Mesothelial cell of epicardium (in vitro differentiated cells): ENCODE measurements at regions not wholly inside any gene's neighbourhood (a gene's known extent, or its start where the extent isn't known, plus 50 kb on each side); places are given as distances from the start of the nearest gene placed in this dataset.

Experiments used
- DNase-seq, 2 experiments: peaks; one replicate each; pipeline ENCODE4 v3.0.0; 2021; ENCODE audit warnings: low spot score in 2 of 2; ENCODE audit not compliant: unreplicated experiment in 2 of 2
- H3K27ac Mint-ChIP-seq: 2 replicates; pipeline ENCODE4 v1.8.0; 2021; ENCODE audit warnings: mixed read lengths
- H3K27me3 Mint-ChIP-seq: 2 replicates; pipeline ENCODE4 v1.8.0; 2021; ENCODE audit warnings: low read depth, mixed read lengths
- H3K36me3 Mint-ChIP-seq: 2 replicates; pipeline ENCODE4 v1.8.0; 2021; ENCODE audit warnings: mixed read lengths
- H3K4me1 Mint-ChIP-seq: 2 replicates; pipeline ENCODE4 v1.8.0; 2021; ENCODE audit warnings: mixed read lengths
- H3K4me3 Mint-ChIP-seq: 2 replicates; pipeline ENCODE4 v1.8.0; 2021; ENCODE audit warnings: mild to moderate bottlenecking, moderate library complexity, mixed read lengths
- H3K9me3 Mint-ChIP-seq: 2 replicates; pipeline ENCODE4 v1.8.0; 2021; ENCODE audit warnings: mixed read lengths
- TF ChIP-seq, protein P1 (sequence below): fragments of 200-600 bp; sonication (generic); IDR thresholded peaks from one replicate; pipeline ENCODE4 v1.5.0; 2021; ENCODE audit warnings: antibody characterized with exemption; ENCODE audit not compliant: unreplicated experiment

DNA sequence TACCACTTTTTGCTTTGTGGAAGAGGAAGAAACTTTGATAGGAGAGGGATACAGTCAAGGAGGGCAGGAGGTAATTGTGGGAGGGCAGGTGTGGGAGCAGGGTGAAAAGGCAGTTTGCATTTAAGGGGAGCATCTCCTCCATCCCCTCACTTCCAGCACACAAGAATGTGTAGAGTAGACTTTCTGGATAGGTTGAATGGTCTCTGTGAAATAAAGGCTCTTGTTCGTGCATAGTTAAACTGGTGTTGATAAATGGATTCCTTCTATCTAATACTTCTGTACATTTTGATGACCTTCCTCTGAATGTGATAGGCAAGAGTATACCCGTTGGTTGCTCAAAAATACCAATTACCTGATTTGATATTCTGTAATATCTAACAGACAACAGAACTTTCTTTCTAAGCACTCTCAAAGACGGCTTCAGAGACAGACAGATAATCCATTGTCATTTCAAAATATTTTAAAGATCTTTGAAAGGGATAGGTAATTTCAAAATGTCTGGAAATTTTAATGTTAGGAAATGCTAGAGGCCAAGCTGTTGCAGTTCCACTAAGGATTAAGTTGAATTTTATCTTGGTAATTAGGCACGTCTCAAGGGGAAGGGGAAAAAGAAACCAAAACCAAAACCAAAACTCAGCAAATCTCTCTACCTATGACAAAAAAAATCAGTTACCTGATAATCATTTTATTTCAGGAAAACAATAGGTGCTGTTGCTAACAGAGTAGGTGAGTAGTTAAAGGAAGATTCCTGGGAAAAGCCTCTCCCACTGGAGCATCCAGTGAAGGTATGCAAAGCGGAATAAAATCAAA is 302.6 kb downstream of the COG6 start:
- no peak overlapping the region for H3K4me3 Mint-ChIP-seq
- H3K27me3 Mint-ChIP-seq: no peaks in the 10 kb centered on the region
- H3K27ac Mint-ChIP-seq: no peak overlapping the region
- DNase-seq: no peak
- no peaks in the 10 kb centered on the region for H3K9me3 Mint-ChIP-seq
- no peaks in the 10 kb centered on the region for H3K36me3 Mint-ChIP-seq
- TF ChIP-seq, protein P1, sequence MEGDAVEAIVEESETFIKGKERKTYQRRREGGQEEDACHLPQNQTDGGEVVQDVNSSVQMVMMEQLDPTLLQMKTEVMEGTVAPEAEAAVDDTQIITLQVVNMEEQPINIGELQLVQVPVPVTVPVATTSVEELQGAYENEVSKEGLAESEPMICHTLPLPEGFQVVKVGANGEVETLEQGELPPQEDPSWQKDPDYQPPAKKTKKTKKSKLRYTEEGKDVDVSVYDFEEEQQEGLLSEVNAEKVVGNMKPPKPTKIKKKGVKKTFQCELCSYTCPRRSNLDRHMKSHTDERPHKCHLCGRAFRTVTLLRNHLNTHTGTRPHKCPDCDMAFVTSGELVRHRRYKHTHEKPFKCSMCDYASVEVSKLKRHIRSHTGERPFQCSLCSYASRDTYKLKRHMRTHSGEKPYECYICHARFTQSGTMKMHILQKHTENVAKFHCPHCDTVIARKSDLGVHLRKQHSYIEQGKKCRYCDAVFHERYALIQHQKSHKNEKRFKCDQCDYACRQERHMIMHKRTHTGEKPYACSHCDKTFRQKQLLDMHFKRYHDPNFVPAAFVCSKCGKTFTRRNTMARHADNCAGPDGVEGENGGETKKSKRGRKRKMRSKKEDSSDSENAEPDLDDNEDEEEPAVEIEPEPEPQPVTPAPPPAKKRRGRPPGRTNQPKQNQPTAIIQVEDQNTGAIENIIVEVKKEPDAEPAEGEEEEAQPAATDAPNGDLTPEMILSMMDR: no peak
- H3K4me1 Mint-ChIP-seq: no peaks in the 10 kb centered on the region

DNA sequence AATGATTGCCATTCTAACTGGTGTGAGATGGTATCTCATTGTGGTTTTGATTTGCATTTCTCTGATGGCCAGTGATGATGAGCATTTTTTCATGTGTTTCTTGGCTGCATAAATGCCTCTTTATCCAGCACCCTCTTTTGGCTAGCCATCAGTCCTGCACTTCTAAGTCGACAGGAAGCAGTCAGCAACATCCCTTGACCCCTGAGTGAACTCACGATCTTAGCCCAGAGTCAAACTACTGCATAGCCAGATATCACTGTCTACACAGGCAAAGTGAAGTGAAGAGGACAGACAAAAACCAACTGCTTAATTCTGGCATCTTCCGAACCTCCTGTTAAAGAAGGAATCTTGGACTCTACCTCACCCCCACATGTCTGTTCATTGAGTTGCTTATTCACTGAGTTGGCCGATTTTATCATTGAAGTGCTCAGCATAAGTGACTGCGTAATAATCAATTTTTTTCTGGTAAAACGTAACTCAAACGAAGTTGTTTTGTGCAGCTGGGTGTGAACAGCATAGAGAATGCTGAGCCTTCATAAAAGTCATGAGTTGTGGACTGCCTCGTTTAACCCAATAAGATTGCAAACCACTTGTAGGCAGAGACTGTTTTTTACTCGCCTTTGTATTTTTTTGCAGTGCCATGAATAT is 304.2 kb downstream of the COG6 start:
- Mint-ChIP-seq H3K4me1 (no peaks in the 10 kb centered on the region), H3K36me3 (no peaks in the 10 kb centered on the region), H3K27ac (no peak overlapping the region), H3K9me3 (no peaks in the 10 kb centered on the region), H3K27me3 (no peaks in the 10 kb centered on the region), H3K4me3 (no peak overlapping the region)
- no peak for DNase-seq
- TF ChIP-seq, protein P1: no peak

DNA sequence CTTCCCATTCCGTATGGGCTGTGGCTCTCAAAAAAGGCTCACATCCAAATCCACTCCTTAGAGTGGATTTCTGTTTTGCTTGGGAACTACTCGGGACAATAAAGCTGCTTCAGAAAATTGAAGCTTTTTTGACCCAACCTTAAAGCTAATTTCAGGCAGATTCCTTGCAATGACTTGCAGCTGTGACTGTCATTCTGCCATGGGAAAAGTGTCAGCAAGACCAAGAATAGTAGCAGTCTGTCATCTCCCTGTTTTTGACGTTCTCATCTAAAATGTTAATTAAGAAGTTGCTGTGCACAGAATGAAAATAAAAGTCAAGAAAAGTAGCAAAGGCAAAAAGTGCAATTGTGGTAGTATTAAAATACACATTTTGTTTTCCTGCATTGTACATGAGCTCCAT is 304.7 kb downstream of the COG6 start:
- no peaks in the 10 kb centered on the region for H3K27me3 Mint-ChIP-seq
- H3K4me1 Mint-ChIP-seq: no peaks in the 10 kb centered on the region
- H3K9me3 Mint-ChIP-seq: no peaks in the 10 kb centered on the region
- TF ChIP-seq, protein P1: no peak
- no peak overlapping the region for H3K27ac Mint-ChIP-seq
- no peak overlapping the region for H3K4me3 Mint-ChIP-seq
- DNase-seq: no peak
- no peaks in the 10 kb centered on the region for H3K36me3 Mint-ChIP-seq

DNA sequence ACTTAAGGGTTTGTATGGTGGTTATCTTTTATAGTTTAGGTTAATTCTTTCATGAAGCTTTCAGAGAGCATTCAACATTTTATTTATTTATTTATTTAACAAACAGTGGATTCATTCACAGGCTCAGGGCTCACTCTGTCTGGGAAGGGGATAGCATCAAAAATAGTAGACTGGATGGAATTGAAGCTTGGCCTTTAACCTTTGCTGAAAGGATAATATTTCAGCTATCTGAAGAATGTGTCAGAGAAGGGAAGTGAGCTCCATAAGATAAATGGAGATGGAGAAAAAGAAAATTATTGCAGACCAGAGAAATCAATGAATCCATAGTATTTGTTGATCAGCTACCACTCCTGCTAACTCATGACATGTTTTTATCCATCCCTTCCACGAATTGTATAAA is 305.6 kb downstream of the COG6 start:
- H3K4me3 Mint-ChIP-seq: no peak overlapping the region
- DNase-seq: no peak
- no peaks in the 10 kb centered on the region for H3K36me3 Mint-ChIP-seq
- H3K27me3 Mint-ChIP-seq: no peaks in the 10 kb centered on the region
- H3K4me1 Mint-ChIP-seq: no peaks in the 10 kb centered on the region
- H3K9me3 Mint-ChIP-seq: no peaks in the 10 kb centered on the region
- TF ChIP-seq, protein P1: no peak
- H3K27ac Mint-ChIP-seq: no peak overlapping the region

DNA sequence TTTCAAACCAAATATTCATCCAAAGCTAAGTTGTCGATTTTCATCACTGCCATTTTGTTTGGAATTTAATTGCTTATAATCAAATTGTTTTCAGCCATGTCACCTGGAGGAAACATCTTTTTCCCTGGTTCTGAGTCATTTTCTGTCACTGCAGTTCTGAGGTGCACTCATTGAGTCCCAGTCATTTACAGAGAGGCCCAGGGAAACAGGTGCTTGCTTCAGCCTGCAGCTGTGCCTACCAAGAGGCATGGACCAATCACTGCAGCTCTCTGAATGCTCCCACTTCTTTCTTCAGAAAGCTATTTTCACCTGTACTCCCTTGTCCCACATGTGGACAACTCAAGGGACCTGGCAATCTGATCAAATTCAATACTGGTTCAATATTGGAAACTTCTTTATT is 308.1 kb downstream of the COG6 start:
- Mint-ChIP-seq H3K36me3 (no peaks in the 10 kb centered on the region), H3K4me1 (no peaks in the 10 kb centered on the region), H3K27me3 (no peaks in the 10 kb centered on the region), H3K9me3 (no peaks in the 10 kb centered on the region), H3K4me3 (no peak overlapping the region), H3K27ac (no peak overlapping the region)
- TF ChIP-seq, protein P1: no peak
- DNase-seq: no peak
